H1 (cell line): ENCODE measurements at regions not wholly inside any gene's neighbourhood (a gene's known extent, or its start where the extent isn't known, plus 50 kb on each side); places are given as distances from the start of the nearest gene placed in this dataset.

Source experiments
- CEBPB ChIP-seq: IDR thresholded peaks from 2 replicates; pipeline ENCODE4 v1.6.1; 2012; ENCODE audit warnings: low read depth, low read length
- CHD2 ChIP-seq: IDR thresholded peaks from 2 replicates; pipeline ENCODE4 v1.6.1; 2012; ENCODE audit warnings: low read length, improper control_type of control experiment
- FOSL1 ChIP-seq: IDR thresholded peaks from 2 replicates; pipeline ENCODE4 v1.6.1; 2011; ENCODE audit warnings: mild to moderate bottlenecking, low read depth, low read length, moderate library complexity; ENCODE audit not compliant: insufficient read depth
- RAD21 ChIP-seq, 2 experiments: IDR thresholded peaks in 1 of 2; conservative IDR thresholded peaks in 1 of 2; 2 replicates each; pipeline ENCODE4 v1.6.1; 2011; ENCODE audit warnings: low read depth in 2 of 2, low read length in 2 of 2, improper control_type of control experiment in 1 of 2, inconsistent platforms in 1 of 2, mild to moderate bottlenecking in 1 of 2, moderate library complexity in 1 of 2
- SIX5 ChIP-seq: IDR thresholded peaks from 2 replicates; pipeline ENCODE4 v1.6.1; 2011; ENCODE audit warnings: mild to moderate bottlenecking, low read depth, low read length
- TF ChIP-seq, protein P1 (sequence below): fragments of 300-600 bp; sonication (generic); IDR thresholded peaks from 2 replicates; pipeline ENCODE4 v1.7.1; 2012; ENCODE audit warnings: low read length, moderate library complexity, mild to moderate bottlenecking, inconsistent platforms; ENCODE audit not compliant: insufficient replicate concordance

DNA sequence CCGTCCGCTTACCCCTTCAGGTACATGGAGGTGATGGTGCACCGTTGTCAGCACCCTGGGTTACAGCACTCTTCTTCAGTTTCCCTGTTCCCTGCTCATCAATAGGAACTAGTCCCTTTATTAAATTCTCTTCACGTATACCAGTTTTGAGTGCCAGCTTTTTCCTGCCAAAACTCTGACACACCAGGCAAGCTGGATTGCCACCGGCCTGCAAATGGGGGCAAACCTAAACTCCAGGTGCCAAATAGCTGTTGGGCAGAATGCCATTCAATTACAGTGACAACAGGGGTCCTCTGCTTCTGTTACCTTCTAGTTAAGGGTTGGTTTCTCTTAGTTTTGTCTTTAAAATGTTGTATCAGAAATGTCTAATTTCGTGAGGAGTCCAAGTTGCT is 400.4 kb downstream of the OSTF1 start (continued):
- TF ChIP-seq, protein P1, sequence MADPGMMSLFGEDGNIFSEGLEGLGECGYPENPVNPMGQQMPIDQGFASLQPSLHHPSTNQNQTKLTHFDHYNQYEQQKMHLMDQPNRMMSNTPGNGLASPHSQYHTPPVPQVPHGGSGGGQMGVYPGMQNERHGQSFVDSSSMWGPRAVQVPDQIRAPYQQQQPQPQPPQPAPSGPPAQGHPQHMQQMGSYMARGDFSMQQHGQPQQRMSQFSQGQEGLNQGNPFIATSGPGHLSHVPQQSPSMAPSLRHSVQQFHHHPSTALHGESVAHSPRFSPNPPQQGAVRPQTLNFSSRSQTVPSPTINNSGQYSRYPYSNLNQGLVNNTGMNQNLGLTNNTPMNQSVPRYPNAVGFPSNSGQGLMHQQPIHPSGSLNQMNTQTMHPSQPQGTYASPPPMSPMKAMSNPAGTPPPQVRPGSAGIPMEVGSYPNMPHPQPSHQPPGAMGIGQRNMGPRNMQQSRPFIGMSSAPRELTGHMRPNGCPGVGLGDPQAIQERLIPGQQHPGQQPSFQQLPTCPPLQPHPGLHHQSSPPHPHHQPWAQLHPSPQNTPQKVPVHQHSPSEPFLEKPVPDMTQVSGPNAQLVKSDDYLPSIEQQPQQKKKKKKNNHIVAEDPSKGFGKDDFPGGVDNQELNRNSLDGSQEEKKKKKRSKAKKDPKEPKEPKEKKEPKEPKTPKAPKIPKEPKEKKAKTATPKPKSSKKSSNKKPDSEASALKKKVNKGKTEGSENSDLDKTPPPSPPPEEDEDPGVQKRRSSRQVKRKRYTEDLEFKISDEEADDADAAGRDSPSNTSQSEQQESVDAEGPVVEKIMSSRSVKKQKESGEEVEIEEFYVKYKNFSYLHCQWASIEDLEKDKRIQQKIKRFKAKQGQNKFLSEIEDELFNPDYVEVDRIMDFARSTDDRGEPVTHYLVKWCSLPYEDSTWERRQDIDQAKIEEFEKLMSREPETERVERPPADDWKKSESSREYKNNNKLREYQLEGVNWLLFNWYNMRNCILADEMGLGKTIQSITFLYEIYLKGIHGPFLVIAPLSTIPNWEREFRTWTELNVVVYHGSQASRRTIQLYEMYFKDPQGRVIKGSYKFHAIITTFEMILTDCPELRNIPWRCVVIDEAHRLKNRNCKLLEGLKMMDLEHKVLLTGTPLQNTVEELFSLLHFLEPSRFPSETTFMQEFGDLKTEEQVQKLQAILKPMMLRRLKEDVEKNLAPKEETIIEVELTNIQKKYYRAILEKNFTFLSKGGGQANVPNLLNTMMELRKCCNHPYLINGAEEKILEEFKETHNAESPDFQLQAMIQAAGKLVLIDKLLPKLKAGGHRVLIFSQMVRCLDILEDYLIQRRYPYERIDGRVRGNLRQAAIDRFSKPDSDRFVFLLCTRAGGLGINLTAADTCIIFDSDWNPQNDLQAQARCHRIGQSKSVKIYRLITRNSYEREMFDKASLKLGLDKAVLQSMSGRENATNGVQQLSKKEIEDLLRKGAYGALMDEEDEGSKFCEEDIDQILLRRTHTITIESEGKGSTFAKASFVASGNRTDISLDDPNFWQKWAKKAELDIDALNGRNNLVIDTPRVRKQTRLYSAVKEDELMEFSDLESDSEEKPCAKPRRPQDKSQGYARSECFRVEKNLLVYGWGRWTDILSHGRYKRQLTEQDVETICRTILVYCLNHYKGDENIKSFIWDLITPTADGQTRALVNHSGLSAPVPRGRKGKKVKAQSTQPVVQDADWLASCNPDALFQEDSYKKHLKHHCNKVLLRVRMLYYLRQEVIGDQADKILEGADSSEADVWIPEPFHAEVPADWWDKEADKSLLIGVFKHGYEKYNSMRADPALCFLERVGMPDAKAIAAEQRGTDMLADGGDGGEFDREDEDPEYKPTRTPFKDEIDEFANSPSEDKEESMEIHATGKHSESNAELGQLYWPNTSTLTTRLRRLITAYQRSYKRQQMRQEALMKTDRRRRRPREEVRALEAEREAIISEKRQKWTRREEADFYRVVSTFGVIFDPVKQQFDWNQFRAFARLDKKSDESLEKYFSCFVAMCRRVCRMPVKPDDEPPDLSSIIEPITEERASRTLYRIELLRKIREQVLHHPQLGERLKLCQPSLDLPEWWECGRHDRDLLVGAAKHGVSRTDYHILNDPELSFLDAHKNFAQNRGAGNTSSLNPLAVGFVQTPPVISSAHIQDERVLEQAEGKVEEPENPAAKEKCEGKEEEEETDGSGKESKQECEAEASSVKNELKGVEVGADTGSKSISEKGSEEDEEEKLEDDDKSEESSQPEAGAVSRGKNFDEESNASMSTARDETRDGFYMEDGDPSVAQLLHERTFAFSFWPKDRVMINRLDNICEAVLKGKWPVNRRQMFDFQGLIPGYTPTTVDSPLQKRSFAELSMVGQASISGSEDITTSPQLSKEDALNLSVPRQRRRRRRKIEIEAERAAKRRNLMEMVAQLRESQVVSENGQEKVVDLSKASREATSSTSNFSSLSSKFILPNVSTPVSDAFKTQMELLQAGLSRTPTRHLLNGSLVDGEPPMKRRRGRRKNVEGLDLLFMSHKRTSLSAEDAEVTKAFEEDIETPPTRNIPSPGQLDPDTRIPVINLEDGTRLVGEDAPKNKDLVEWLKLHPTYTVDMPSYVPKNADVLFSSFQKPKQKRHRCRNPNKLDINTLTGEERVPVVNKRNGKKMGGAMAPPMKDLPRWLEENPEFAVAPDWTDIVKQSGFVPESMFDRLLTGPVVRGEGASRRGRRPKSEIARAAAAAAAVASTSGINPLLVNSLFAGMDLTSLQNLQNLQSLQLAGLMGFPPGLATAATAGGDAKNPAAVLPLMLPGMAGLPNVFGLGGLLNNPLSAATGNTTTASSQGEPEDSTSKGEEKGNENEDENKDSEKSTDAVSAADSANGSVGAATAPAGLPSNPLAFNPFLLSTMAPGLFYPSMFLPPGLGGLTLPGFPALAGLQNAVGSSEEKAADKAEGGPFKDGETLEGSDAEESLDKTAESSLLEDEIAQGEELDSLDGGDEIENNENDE = no peak
- TF ChIP-seq SIX5 (no peak), RAD21 (IDR thresholded peaks at IDR 0.05 in 1 of 2, conservative IDR thresholded peaks at IDR 0.05 in 1 of 2; ENCODE audit: low read depth in 2 of 2, low read length in 2 of 2) (no peak), FOSL1 (no peak), CHD2 (no peak), CEBPB (no peak)
- TF ChIP-seq, all 59 proteins: peak for 0
